Colonic mucosa (tissue), 4 donors: ENCODE measurements at regions not wholly inside any gene's neighbourhood (a gene's known extent, or its start where the extent isn't known, plus 50 kb on each side); places are given as distances from the start of the nearest gene placed in this dataset.

Experiments
- DNase-seq: peaks from one replicate; pipeline ENCODE4 v3.0.0-alpha.2; 2020
- H3K27ac ChIP-seq: fragments of 200-600 bp; one replicate; pipeline ENCODE4 v1.8.0; 2021
- H3K27me3 ChIP-seq: fragments of 200-600 bp; one replicate; pipeline ENCODE4 v1.8.0; 2021
- H3K36me3 ChIP-seq: fragments of 200-600 bp; one replicate; pipeline ENCODE4 v1.8.0; 2021
- H3K4me1 ChIP-seq: fragments of 200-600 bp; one replicate; pipeline ENCODE4 v1.8.0; 2021; ENCODE audit warnings: mild to moderate bottlenecking
- H3K4me3 ChIP-seq: fragments of 200-600 bp; one replicate; pipeline ENCODE4 v1.8.0; 2021
- H3K9ac ChIP-seq, 2 donors: one replicate each; pipeline ENCODE4 v1.7.0; 2013; ENCODE audit warnings: control low read depth in 2 of 2, low read depth in 2 of 2, low read length in 2 of 2
- H3K9me3 ChIP-seq: fragments of 200-600 bp; one replicate; pipeline ENCODE4 v1.8.0; 2021
- CTCF ChIP-seq: fragments of 200-600 bp; IDR thresholded peaks from one replicate; pipeline ENCODE4 v1.8.0; 2022; ENCODE audit warnings: antibody characterized with exemption, mild to moderate bottlenecking
- intact Hi-C: fragments of 100-400 bp; cut with DNase I; formaldehyde crosslinking; loops from one replicate; pipeline ENCODE4 v1.14.1; 2022
- donor health status: healthy.
- donor health status: DM: no; HTN: no; CAD: no.
- donor health status: DM: no; HTN: no; CAD: no.

GRCh38 chr17:70912716-70913485, 743.6 kb downstream of the KCNJ2 start:
- Histone ChIP-seq H3K27ac (no peak overlapping the region), H3K9me3 (no peaks in the 10 kb centered on the region), H3K36me3 (no peaks in the 10 kb centered on the region), H3K4me1 (no peaks in the 10 kb centered on the region), H3K4me3 (no peak overlapping the region), H3K9ac (no peak overlapping the region), H3K27me3 (no peaks in the 10 kb centered on the region)
- TF ChIP-seq CTCF = no peak
- intact Hi-C loops = no loop called here
- DNase-seq = no peak

GRCh38 chr17:70916469-70916868, 747.1 kb downstream of the KCNJ2 start:
- H3K4me1 ChIP-seq = no peaks in the 10 kb centered on the region
- no peak overlapping the region for H3K4me3 ChIP-seq
- H3K27ac ChIP-seq = no peak overlapping the region
- DNase-seq = no peak
- no peaks in the 10 kb centered on the region for H3K9me3 ChIP-seq
- H3K36me3 ChIP-seq = no peaks in the 10 kb centered on the region
- intact Hi-C loops = no loop called here
- H3K9ac ChIP-seq = no peak overlapping the region
- TF ChIP-seq CTCF = no peak
- H3K27me3 ChIP-seq = no peaks in the 10 kb centered on the region

GRCh38 chr17:70919241-70919640, 749.9 kb downstream of the KCNJ2 start:
- DNase-seq = no peak
- Histone ChIP-seq H3K9ac (no peak overlapping the region), H3K4me3 (no peak overlapping the region), H3K27me3 (no peaks in the 10 kb centered on the region), H3K36me3 (no peaks in the 10 kb centered on the region), H3K27ac (no peak overlapping the region), H3K4me1 (no peaks in the 10 kb centered on the region), H3K9me3 (no peaks in the 10 kb centered on the region)
- intact Hi-C loops = no loop called here
- TF ChIP-seq CTCF = no peak

GRCh38 chr17:70920416-70920815, 751.1 kb downstream of the KCNJ2 start:
- no peak for DNase-seq
- Histone ChIP-seq H3K27ac (no peak overlapping the region), H3K9ac (no peak overlapping the region), H3K27me3 (no peaks in the 10 kb centered on the region), H3K9me3 (no peaks in the 10 kb centered on the region), H3K36me3 (no peaks in the 10 kb centered on the region), H3K4me1 (no peaks in the 10 kb centered on the region), H3K4me3 (no peak overlapping the region)
- TF ChIP-seq CTCF = no peak
- intact Hi-C loops = no loop called here

GRCh38 chr17:70922268-70922667, 752.9 kb downstream of the KCNJ2 start:
- no peaks in the 10 kb centered on the region for H3K36me3 ChIP-seq
- DNase-seq = no peak
- intact Hi-C loops = no loop called here
- no peak overlapping the region for H3K27ac ChIP-seq
- no peak overlapping the region for H3K4me3 ChIP-seq
- H3K27me3 ChIP-seq = no peaks in the 10 kb centered on the region
- TF ChIP-seq CTCF = no peak
- no peak overlapping the region for H3K9ac ChIP-seq
- H3K4me1 ChIP-seq = no peaks in the 10 kb centered on the region
- H3K9me3 ChIP-seq = no peaks in the 10 kb centered on the region
